ENCODE measurements at regions not wholly inside any gene's neighbourhood (a gene's known extent, or its start where the extent isn't known, plus 50 kb on each side); places are given as distances from the start of the nearest gene placed in this dataset.
A peak's percentile ranks its signal among the peaks of the same experiment; 100 is the strongest.

GRCh38 chr5:93800988-93801811, 59.8 kb upstream of the POU5F2 start:
- POLR2A ChIA-PET = interaction anchor here (0.6 to 1.0 kb wide), 4 partner anchors 180 to 709 kb away, joined by 3 to 5 read pairs (median 4); partner anchors contain the start of gene NR2F1
- no peak overlapping the region for H3K4me3 ChIP-seq (ENCODE audit: low read depth, low read length)
- peak; percentile 67 for TF ChIP-seq CTCF (IDR thresholded peaks at IDR 0.05; ENCODE audit: low read depth, low read length)
- H3K27me3 ChIP-seq (ENCODE audit: control insufficient read depth, insufficient read depth, low read length) = no peaks in the 10 kb centered on the region
- DNase-seq (ENCODE audit: low read depth, low spot score) = no peak
- CTCF ChIA-PET = interaction anchor here (0.5 to 2.5 kb wide), 57 partner anchors 8 to 1113 kb away, joined by 3 to 35 read pairs (median 5); partner anchors contain the start of genes NR2F1 and NR2F1-AS1
- no peaks in the 10 kb centered on the region for H3K9me3 ChIP-seq (ENCODE audit: control insufficient read depth, insufficient read depth, low read length)
- no peak overlapping the region for H3K27ac ChIP-seq (ENCODE audit: low read depth, low read length)

GRCh38 chr5:93794954-93795353, 53.6 kb upstream of the POU5F2 start:
- no peak overlapping the region for H3K27ac ChIP-seq (ENCODE audit: low read depth, low read length)
- DNase-seq (ENCODE audit: low read depth, low spot score) = no peak
- CTCF ChIA-PET = interaction anchor here (0.6 to 0.9 kb wide), 2 partner anchors 203 to 594 kb away, joined by 4 to 6 read pairs; no protein-coding TSS in a partner anchor
- H3K4me3 ChIP-seq (ENCODE audit: low read depth, low read length) = no peak overlapping the region
- POLR2A ChIA-PET = no interaction called here
- TF ChIP-seq CTCF (IDR thresholded peaks at IDR 0.05; ENCODE audit: low read depth, low read length) = no peak
- no peaks in the 10 kb centered on the region for H3K27me3 ChIP-seq (ENCODE audit: control insufficient read depth, insufficient read depth, low read length)
- H3K9me3 ChIP-seq (ENCODE audit: control insufficient read depth, insufficient read depth, low read length) = no peaks in the 10 kb centered on the region

GRCh38 chr5:93793159-93793781, 51.9 kb upstream of the POU5F2 start:
- no peak for TF ChIP-seq CTCF (IDR thresholded peaks at IDR 0.05; ENCODE audit: low read depth, low read length)
- CTCF ChIA-PET = interaction anchor here (0.6 to 5.1 kb wide), 2 partner anchors 8 to 14 kb away, joined by 10 to 35 read pairs; no protein-coding TSS in a partner anchor
- no peak overlapping the region for H3K27ac ChIP-seq (ENCODE audit: low read depth, low read length)
- no peaks in the 10 kb centered on the region for H3K9me3 ChIP-seq (ENCODE audit: control insufficient read depth, insufficient read depth, low read length)
- no peaks in the 10 kb centered on the region for H3K27me3 ChIP-seq (ENCODE audit: control insufficient read depth, insufficient read depth, low read length)
- no peak overlapping the region for H3K4me3 ChIP-seq (ENCODE audit: low read depth, low read length)
- POLR2A ChIA-PET = no interaction called here
- no peak for DNase-seq (ENCODE audit: low read depth, low spot score)

GRCh38 chr5:93791518-93791972, 50.1 kb upstream of the POU5F2 start:
- DNase-seq (ENCODE audit: low read depth, low spot score) = no peak
- H3K27me3 ChIP-seq (ENCODE audit: control insufficient read depth, insufficient read depth, low read length) = no peaks in the 10 kb centered on the region
- H3K27ac ChIP-seq (ENCODE audit: low read depth, low read length) = no peak overlapping the region
- no peak overlapping the region for H3K4me3 ChIP-seq (ENCODE audit: low read depth, low read length)
- H3K9me3 ChIP-seq (ENCODE audit: control insufficient read depth, insufficient read depth, low read length) = no peaks in the 10 kb centered on the region
- ChIA-PET CTCF (interaction anchor here (1.1 to 5.1 kb wide), 2 partner anchors 9 to 184 kb away, joined by 6 to 35 read pairs; no protein-coding TSS in a partner anchor), POLR2A (interaction anchor here (0.7 kb wide), 1 partner anchor 896 kb away, joined by 5 read pairs; no protein-coding TSS in a partner anchor)
- TF ChIP-seq CTCF (IDR thresholded peaks at IDR 0.05; ENCODE audit: low read depth, low read length) = peak; percentile 11; the same call in 1 of the 2 replicates
